HL-60 (cell line): ENCODE measurements at regions not wholly inside any gene's neighbourhood (a gene's known extent, or its start where the extent isn't known, plus 50 kb on each side); places are given as distances from the start of the nearest gene placed in this dataset.

Experiments used
- CTCF ChIP-seq: IDR thresholded peaks from one replicate; pipeline ENCODE4 v1.5.1; 2011; ENCODE audit warnings: low read length, control low read depth, inconsistent platforms; ENCODE audit not compliant: insufficient read depth
- POLR2AphosphoS5 ChIP-seq: IDR thresholded peaks from 2 replicates; pipeline ENCODE4 v1.6.1; 2012; ENCODE audit warnings: low read depth
- TF ChIP-seq, protein P1 (sequence below): IDR thresholded peaks from 2 replicates; pipeline ENCODE4 v1.6.1; 2012; ENCODE audit warnings: low read depth; ENCODE audit not compliant: insufficient replicate concordance

DNA sequence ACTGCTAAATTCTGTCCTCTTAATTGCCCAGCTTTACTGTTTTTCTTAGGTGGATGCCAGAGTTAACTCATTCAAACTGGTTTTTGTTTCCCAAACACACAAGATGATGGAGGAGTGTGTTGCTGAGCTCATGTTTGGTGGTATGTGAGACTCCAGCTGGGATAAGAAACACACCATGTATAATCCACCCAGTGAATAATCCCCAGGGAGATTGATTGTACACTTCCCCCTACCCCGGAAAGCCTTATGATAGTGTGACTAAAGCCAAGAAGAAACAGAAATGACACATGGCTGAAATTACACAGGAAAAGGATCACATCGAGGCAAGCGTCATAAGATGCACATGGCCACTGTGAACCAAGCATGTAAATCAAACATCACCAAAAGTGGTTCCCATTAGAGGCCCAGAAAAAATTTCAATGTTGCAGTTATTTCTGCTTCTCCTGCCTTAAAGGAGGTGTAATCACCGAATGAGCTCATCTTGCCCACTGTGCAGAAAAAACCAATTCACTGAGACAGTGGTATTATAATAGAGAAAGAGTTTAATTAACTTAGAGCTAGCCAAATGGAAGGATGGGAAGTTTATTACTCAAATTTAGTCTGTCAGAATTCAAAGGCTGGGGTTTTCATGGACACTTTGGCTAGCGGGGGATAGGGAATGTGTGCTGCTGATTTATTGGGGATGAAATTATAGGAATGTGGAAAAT is 56.7 kb upstream of the MAGI1 start:
- no peak for TF ChIP-seq CTCF
- TF ChIP-seq, protein P1, sequence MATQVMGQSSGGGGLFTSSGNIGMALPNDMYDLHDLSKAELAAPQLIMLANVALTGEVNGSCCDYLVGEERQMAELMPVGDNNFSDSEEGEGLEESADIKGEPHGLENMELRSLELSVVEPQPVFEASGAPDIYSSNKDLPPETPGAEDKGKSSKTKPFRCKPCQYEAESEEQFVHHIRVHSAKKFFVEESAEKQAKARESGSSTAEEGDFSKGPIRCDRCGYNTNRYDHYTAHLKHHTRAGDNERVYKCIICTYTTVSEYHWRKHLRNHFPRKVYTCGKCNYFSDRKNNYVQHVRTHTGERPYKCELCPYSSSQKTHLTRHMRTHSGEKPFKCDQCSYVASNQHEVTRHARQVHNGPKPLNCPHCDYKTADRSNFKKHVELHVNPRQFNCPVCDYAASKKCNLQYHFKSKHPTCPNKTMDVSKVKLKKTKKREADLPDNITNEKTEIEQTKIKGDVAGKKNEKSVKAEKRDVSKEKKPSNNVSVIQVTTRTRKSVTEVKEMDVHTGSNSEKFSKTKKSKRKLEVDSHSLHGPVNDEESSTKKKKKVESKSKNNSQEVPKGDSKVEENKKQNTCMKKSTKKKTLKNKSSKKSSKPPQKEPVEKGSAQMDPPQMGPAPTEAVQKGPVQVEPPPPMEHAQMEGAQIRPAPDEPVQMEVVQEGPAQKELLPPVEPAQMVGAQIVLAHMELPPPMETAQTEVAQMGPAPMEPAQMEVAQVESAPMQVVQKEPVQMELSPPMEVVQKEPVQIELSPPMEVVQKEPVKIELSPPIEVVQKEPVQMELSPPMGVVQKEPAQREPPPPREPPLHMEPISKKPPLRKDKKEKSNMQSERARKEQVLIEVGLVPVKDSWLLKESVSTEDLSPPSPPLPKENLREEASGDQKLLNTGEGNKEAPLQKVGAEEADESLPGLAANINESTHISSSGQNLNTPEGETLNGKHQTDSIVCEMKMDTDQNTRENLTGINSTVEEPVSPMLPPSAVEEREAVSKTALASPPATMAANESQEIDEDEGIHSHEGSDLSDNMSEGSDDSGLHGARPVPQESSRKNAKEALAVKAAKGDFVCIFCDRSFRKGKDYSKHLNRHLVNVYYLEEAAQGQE, result no peak
- no peak for TF ChIP-seq POLR2AphosphoS5
